ENCODE measurements at regions not wholly inside any gene's neighbourhood (a gene's known extent, or its start where the extent isn't known, plus 50 kb on each side); places are given as distances from the start of the nearest gene placed in this dataset.
"Not testable (repeated sequence)": the region's sequence is repeated elsewhere in the genome, so short reads cannot be mapped to it uniquely, and the experiment has no call there.

GRCh38 chr7:20083781-20084180, 133.4 kb downstream of the MACC1 start:
- H3K4me3 ChIP-seq (ENCODE audit: low read depth, low read length): no peak overlapping the region
- peak; percentile 90 for DNase-seq (ENCODE audit: low read depth)
- no peak for TF ChIP-seq CTCF (IDR thresholded peaks at IDR 0.05; ENCODE audit: insufficient read depth, low read depth, low read length)

- no peak overlapping the region for H3K4me3 ChIP-seq (ENCODE audit: low read depth, low read length)
- TF ChIP-seq CTCF (IDR thresholded peaks at IDR 0.05; ENCODE audit: insufficient read depth, low read depth, low read length): no peak
- DNase-seq (ENCODE audit: low read depth): no peak
Measured at GRCh38 chr7:20079080-20079479, 138.1 kb downstream of the MACC1 start.

GRCh38 chr7:20076835-20077234, 140.3 kb downstream of the MACC1 start:
- no peak for TF ChIP-seq CTCF (IDR thresholded peaks at IDR 0.05; ENCODE audit: insufficient read depth, low read depth, low read length)
- DNase-seq (ENCODE audit: low read depth): no peak
- no peak overlapping the region for H3K4me3 ChIP-seq (ENCODE audit: low read depth, low read length)

GRCh38 chr7:20075992-20076820, 141.0 kb downstream of the MACC1 start:
- no peak overlapping the region for H3K4me3 ChIP-seq (ENCODE audit: low read depth, low read length)
- no peak for TF ChIP-seq CTCF (IDR thresholded peaks at IDR 0.05; ENCODE audit: insufficient read depth, low read depth, low read length)
- peak; percentile 52 for DNase-seq (ENCODE audit: low read depth)

- H3K4me3 ChIP-seq (ENCODE audit: low read depth, low read length): no peak overlapping the region
- DNase-seq (ENCODE audit: low read depth): no peak
- TF ChIP-seq CTCF (IDR thresholded peaks at IDR 0.05; ENCODE audit: insufficient read depth, low read depth, low read length): no peak
Measured at GRCh38 chr7:20075440-20075839, 141.7 kb downstream of the MACC1 start.

- not testable (repeated sequence) for DNase-seq (ENCODE audit: low read depth); H3K4me3 ChIP-seq (ENCODE audit: low read depth, low read length)
Measured at GRCh38 chr7:20068004-20068403, 149.2 kb downstream of the MACC1 start.

- DNase-seq (ENCODE audit: low read depth): peak; percentile 18
- no peak overlapping the region for H3K4me3 ChIP-seq (ENCODE audit: low read depth, low read length)
- TF ChIP-seq CTCF (IDR thresholded peaks at IDR 0.05; ENCODE audit: insufficient read depth, low read depth, low read length): no peak
Measured at GRCh38 chr7:20064974-20065862, 152.0 kb downstream of the MACC1 start.

Data from fibroblast of villous mesenchyme (primary cell).